ENCODE measurements at regions not wholly inside any gene's neighbourhood (a gene's known extent, or its start where the extent isn't known, plus 50 kb on each side); places are given as distances from the start of the nearest gene placed in this dataset.

- TF ChIP-seq, protein P1, sequence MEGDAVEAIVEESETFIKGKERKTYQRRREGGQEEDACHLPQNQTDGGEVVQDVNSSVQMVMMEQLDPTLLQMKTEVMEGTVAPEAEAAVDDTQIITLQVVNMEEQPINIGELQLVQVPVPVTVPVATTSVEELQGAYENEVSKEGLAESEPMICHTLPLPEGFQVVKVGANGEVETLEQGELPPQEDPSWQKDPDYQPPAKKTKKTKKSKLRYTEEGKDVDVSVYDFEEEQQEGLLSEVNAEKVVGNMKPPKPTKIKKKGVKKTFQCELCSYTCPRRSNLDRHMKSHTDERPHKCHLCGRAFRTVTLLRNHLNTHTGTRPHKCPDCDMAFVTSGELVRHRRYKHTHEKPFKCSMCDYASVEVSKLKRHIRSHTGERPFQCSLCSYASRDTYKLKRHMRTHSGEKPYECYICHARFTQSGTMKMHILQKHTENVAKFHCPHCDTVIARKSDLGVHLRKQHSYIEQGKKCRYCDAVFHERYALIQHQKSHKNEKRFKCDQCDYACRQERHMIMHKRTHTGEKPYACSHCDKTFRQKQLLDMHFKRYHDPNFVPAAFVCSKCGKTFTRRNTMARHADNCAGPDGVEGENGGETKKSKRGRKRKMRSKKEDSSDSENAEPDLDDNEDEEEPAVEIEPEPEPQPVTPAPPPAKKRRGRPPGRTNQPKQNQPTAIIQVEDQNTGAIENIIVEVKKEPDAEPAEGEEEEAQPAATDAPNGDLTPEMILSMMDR (IDR thresholded peaks at IDR 0.05), result no peak
Observed at GRCh38 chr13:99027661-99028425, 50.0 kb upstream of the DOCK9 start.

- TF ChIP-seq, protein P1 (IDR thresholded peaks at IDR 0.05), result no peak
Observed at GRCh38 chr13:99028890-99029289, 51.0 kb upstream of the DOCK9 start.

- TF ChIP-seq, protein P1 (IDR thresholded peaks at IDR 0.05), result no peak
Observed at GRCh38 chr13:99029576-99029975, 51.7 kb upstream of the DOCK9 start.

GRCh38 chr13:99030326-99030725 lies 52.5 kb upstream of the DOCK9 start:
- TF ChIP-seq, protein P1 (IDR thresholded peaks at IDR 0.05), result no peak

DNA sequence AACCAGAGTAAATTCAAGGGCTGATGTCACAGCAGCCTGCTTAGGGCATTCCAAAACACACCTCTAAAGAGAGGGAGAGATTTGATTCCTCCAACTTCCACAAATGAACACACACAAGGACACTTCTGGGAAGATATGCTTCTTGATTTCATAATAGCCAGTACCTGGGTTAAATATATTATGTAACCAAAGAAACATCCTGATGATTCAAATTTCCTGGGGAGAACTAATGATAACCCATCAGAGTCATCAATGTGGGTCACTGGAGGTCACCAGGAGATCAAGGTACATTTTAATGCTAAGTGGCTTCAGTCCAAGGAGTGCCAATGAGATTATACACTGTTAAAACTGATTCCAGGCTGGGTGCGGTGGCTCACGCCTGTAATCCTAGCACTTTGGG lies 54.0 kb upstream of the DOCK9 start:
- TF ChIP-seq, protein P1 (IDR thresholded peaks at IDR 0.05), result no peak

GRCh38 chr13:99033814-99034213 lies 56.0 kb upstream of the DOCK9 start:
- TF ChIP-seq, protein P1 (IDR thresholded peaks at IDR 0.05), result peak; percentile 53; the same call in 1 of the 2 replicates

DNA sequence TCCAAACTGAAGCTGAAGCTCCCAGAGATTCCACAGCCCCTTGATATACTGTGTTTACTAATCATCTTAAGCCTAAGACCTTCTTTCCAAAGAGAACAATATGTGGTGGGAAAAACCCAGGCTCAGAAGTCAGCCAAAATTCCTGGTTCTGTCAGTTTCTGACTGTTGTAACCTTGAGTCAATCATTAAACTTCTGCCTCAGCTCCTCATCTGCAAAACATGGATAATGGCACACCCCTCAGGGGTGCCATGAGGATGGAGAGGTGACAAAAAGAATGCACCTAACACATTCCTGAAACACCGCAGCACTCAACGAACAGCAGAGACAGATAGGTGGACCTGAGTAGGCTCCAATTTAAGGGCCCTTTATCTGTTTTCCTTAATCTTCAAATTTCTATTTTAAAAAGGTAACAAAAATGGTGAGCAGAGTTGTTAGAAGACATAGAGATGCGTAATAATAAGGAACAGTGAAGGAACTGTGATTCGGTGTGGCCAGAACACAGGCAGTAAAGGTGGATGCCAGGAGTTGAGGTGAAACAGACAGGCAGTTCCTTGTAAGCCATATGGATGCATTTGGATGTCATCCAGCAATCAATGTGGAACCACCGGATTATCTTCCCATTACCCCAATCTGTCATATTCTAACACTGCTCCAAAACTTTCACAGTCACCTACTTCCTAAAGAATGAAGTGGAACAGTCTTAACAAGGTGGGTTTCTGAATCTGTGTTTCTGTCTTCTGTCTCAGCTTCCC lies 56.6 kb upstream of the DOCK9 start:
- TF ChIP-seq, protein P1 (IDR thresholded peaks at IDR 0.05), result no peak

Data from LNCAP (cell line).